ENCODE measurements at regions not wholly inside any gene's neighbourhood (a gene's known extent, or its start where the extent isn't known, plus 50 kb on each side); places are given as distances from the start of the nearest gene placed in this dataset.

DNA sequence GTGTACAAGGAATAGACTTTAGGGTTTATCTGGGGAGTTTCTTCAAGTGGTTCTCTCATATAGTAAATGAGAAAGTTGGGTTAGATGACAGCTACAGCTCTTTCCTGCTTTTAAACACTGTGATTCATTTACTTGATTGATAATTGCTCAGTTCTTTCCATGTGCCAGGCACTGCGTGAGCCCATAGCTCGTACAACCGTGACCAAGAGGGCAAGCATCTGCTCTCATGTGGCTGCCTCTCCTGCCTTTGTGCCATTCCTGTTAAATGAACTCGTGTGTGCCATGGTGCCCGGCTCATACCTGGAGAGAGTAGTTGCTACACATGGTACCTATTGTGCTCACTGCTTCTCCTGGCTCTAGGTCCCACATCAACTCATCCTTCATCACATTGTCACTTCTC lies 206.3 kb downstream of the SNX19 start:
- no peak overlapping the region for H2BK20ac ChIP-seq (ENCODE audit: low read depth, low read length, poor library complexity, severe bottlenecking)
- no peak overlapping the region for H2AFZ ChIP-seq (ENCODE audit: low read length)
- Mint-ChIP-seq H3K4me1 (no peaks in the 10 kb centered on the region; a peak in 1 of 4 replicates), H3K27ac (no peak overlapping the region), H3K9me3 (peaks cover 0 to 8% of the 10 kb centered on the region in 2 experiments; a peak in 4 of 5 replicates), H3K27me3 (ENCODE audit: low read depth) (peaks cover 13% of the 10 kb centered on the region), H3K36me3 (ENCODE audit: insufficient read depth in 1 of 3, low read depth in 3 of 3) (no peaks in the 10 kb centered on the region; a peak in 1 of 7 replicates), H3K4me3 (no peak overlapping the region)
- H3K79me1 ChIP-seq (ENCODE audit: insufficient read depth, low read depth, low read length, poor library complexity, severe bottlenecking): no peaks in the 10 kb centered on the region
- no peaks in the 10 kb centered on the region for H4K20me1 ChIP-seq (ENCODE audit: control insufficient read depth, insufficient read depth, insufficient read length)
- no peak overlapping the region for H4K8ac ChIP-seq (replicated peaks; ENCODE audit: insufficient read length, low read depth, low read length)
- H3K27ac ChIP-seq (ENCODE audit: insufficient read length, low read depth, low read length): no peak overlapping the region
- H3K27me3 ChIP-seq (ENCODE audit: insufficient read depth, low read length): no peaks in the 10 kb centered on the region
- H3K4me2 ChIP-seq (ENCODE audit: insufficient read depth, insufficient read length, low read length): no peak overlapping the region
- no peak overlapping the region for H2BK15ac ChIP-seq (ENCODE audit: low read depth, low read length)
- H4K91ac ChIP-seq (ENCODE audit: insufficient read length, low read depth, low read length): no peak overlapping the region
- no peak overlapping the region for H2BK12ac ChIP-seq (ENCODE audit: insufficient read length, low read depth, low read length)
- H3T11ph ChIP-seq (ENCODE audit: low read length): no peak overlapping the region
- no peak overlapping the region for H3K23ac ChIP-seq (ENCODE audit: insufficient read length, low read depth, low read length)
- H3K4ac ChIP-seq (ENCODE audit: low read depth, low read length): no peak overlapping the region
- no peak overlapping the region for H3K14ac ChIP-seq (ENCODE audit: insufficient read depth, low read length)
- no peak overlapping the region for H2AK5ac ChIP-seq (ENCODE audit: insufficient read length, low read length)
- no peak overlapping the region for H3K56ac ChIP-seq (ENCODE audit: insufficient read length, low read depth, low read length)
- H2BK120ac ChIP-seq (ENCODE audit: low read depth, low read length, poor library complexity, severe bottlenecking): no peak overlapping the region
- H3K4me1 ChIP-seq (ENCODE audit: insufficient read depth, low read length): no peaks in the 10 kb centered on the region
- H3K79me2 ChIP-seq (ENCODE audit: insufficient read depth, low read length): no peaks in the 10 kb centered on the region
- no CpG with 5 or more reads among the region's 5 CpGs for WGBS (ENCODE audit: extremely low coverage, insufficient read length, low lambda C conversion rate)
- no peaks in the 10 kb centered on the region for H3K9me3 ChIP-seq (ENCODE audit: control insufficient read depth, low read depth, low read length)
- no peak for TF ChIP-seq CTCF (conservative IDR thresholded peaks at IDR 0.05)
- no peak overlapping the region for H4K5ac ChIP-seq (ENCODE audit: insufficient read length, low read depth, low read length)
- no peak overlapping the region for H3K18ac ChIP-seq (ENCODE audit: insufficient read length, low read depth, low read length)
- no peak overlapping the region for H3K9ac ChIP-seq (ENCODE audit: extremely low read depth, insufficient read length, low read length)
- no peak for DNase-seq
- H3K23me2 ChIP-seq (ENCODE audit: insufficient read length, low read depth, low read length, poor library complexity, severe bottlenecking): no peaks in the 10 kb centered on the region
- H2BK5ac ChIP-seq (ENCODE audit: insufficient read length, low read length): no peak overlapping the region

All from H9 (cell line).